GM06990 (cell line): ENCODE measurements at regions not wholly inside any gene's neighbourhood (a gene's known extent, or its start where the extent isn't known, plus 50 kb on each side); places are given as distances from the start of the nearest gene placed in this dataset.
"Not testable (repeated sequence)": the region's sequence is repeated elsewhere in the genome, so short reads cannot be mapped to it uniquely, and the experiment has no call there.

ENCODE experiments used
- DNase-seq: peaks from one replicate; pipeline ENCODE4 v3.0.0-alpha.2; 2011; ENCODE audit not compliant: insufficient read length; ENCODE audit errors: extremely low read depth
- H3K27me3 ChIP-seq: replicated peaks from 2 replicates; pipeline ENCODE4 v1.6.0; 2011; ENCODE audit warnings: low read length; ENCODE audit not compliant: control insufficient read depth, insufficient read depth
- H3K36me3 ChIP-seq: 2 replicates; pipeline ENCODE4 v1.5.1; 2011; ENCODE audit warnings: low read length; ENCODE audit not compliant: control insufficient read depth, insufficient read depth
- H3K4me3 ChIP-seq: replicated peaks from 2 replicates; pipeline ENCODE4 v1.5.1; 2011; ENCODE audit warnings: low read depth, mild to moderate bottlenecking, control low read depth, low read length
- TF ChIP-seq, protein P1 (sequence below): IDR thresholded peaks from 2 replicates; pipeline ENCODE4 v1.5.1; 2011; ENCODE audit warnings: low read length, control low read depth, mild to moderate bottlenecking, inconsistent platforms; ENCODE audit not compliant: insufficient read depth, poor library complexity, severe bottlenecking

DNA sequence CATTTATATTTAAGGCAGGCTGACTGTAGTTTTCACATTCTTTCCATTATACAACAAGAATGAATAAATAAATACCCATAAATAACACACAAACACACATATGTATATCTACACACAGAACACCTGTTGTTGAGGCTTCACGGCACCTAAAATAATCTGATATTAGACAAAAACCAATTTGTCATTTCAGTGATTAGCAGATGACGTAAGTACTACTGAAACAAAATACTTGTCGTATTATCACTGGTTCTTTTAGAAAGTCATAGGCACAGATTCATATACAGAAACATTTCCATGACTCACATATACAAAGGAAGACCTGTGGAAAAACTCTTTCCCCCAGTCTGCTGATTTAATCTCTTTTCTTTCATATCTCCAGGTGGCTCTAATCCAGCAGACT is 1113.4 kb upstream of the FANCL start:
- TF ChIP-seq, protein P1, sequence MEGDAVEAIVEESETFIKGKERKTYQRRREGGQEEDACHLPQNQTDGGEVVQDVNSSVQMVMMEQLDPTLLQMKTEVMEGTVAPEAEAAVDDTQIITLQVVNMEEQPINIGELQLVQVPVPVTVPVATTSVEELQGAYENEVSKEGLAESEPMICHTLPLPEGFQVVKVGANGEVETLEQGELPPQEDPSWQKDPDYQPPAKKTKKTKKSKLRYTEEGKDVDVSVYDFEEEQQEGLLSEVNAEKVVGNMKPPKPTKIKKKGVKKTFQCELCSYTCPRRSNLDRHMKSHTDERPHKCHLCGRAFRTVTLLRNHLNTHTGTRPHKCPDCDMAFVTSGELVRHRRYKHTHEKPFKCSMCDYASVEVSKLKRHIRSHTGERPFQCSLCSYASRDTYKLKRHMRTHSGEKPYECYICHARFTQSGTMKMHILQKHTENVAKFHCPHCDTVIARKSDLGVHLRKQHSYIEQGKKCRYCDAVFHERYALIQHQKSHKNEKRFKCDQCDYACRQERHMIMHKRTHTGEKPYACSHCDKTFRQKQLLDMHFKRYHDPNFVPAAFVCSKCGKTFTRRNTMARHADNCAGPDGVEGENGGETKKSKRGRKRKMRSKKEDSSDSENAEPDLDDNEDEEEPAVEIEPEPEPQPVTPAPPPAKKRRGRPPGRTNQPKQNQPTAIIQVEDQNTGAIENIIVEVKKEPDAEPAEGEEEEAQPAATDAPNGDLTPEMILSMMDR = no peak

DNA sequence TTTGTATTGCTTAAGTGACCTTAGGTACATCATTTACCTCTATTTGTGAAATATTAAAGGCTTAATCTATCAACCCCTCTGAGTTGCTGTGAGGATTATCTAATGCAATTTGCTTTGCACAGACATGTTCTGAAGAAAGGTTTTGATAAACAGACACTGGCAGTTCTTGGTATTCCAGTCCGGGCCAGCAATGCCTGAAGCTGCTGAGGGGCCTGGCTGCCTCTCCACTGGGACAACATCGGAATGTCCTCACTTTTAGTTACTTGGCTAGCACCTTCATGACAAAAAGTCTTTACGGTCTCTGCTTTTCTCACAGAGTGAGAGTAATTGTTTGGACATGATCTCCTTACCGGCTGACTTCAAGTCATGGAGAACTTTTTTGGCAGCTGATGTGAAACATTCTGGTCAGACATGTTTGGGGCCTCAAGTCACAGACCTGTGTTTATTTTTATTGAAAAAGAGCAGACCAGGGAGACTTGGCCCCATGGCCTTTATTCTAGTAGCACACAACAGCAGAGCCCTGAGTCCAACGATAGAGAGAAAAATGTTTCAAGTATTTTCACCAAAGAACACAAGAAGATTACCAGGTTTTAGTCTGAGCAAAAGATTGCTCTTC is 1112.3 kb upstream of the FANCL start:
- no peaks in the 10 kb centered on the region for H3K36me3 ChIP-seq
- no peak for DNase-seq
- TF ChIP-seq, protein P1 = no peak
- H3K27me3 ChIP-seq = no peaks in the 10 kb centered on the region
- H3K4me3 ChIP-seq = no peak overlapping the region

More for the DNA sequence above, 1113.4 kb upstream of the FANCL start:
- H3K4me3 ChIP-seq = no peak overlapping the region
- H3K36me3 ChIP-seq = no peaks in the 10 kb centered on the region
- DNase-seq = no peak
- no peaks in the 10 kb centered on the region for H3K27me3 ChIP-seq

DNA sequence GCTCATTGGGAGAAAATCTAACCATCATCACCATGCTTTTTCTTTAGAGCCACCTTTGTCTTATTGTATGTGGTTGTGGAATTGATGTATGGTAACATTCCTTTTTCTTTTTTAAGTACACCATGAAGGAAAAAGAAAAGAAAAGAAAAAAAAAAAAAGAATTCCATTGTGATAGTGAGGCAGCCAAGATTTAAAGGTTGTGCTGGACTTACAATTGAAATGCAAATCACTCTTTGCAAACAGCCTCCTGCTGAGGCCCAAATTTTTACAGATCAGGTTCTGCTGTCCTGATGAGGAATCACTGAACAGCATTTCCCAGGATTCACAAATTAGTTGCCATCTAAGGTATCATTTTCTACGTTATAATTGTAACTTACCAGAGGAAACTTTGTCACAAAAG is 1101.0 kb upstream of the FANCL start:
- no peak overlapping the region for H3K4me3 ChIP-seq
- no peak for DNase-seq
- TF ChIP-seq, protein P1 = no peak
- no peaks in the 10 kb centered on the region for H3K36me3 ChIP-seq
- no peaks in the 10 kb centered on the region for H3K27me3 ChIP-seq

DNA sequence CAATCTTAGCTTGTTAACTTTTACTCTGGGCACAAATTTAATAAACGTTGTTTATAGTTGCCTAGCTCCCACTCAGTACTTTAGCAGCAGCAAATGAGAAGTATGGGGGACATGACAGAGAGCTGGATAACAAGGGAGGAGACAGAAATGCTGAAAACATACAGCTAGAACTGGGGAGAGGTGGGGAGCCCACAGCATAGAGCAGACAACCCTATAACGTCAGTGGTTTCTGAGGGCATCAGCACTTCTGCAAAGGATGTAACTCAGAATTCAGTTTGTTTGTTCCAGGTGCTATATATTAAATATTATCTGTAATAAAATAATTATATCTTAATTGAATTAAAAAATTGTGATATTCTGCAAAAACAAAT is 1098.7 kb upstream of the FANCL start:
- no peaks in the 10 kb centered on the region for H3K36me3 ChIP-seq
- DNase-seq = no peak
- H3K27me3 ChIP-seq = no peaks in the 10 kb centered on the region
- TF ChIP-seq, protein P1 = no peak
- no peak overlapping the region for H3K4me3 ChIP-seq

DNA sequence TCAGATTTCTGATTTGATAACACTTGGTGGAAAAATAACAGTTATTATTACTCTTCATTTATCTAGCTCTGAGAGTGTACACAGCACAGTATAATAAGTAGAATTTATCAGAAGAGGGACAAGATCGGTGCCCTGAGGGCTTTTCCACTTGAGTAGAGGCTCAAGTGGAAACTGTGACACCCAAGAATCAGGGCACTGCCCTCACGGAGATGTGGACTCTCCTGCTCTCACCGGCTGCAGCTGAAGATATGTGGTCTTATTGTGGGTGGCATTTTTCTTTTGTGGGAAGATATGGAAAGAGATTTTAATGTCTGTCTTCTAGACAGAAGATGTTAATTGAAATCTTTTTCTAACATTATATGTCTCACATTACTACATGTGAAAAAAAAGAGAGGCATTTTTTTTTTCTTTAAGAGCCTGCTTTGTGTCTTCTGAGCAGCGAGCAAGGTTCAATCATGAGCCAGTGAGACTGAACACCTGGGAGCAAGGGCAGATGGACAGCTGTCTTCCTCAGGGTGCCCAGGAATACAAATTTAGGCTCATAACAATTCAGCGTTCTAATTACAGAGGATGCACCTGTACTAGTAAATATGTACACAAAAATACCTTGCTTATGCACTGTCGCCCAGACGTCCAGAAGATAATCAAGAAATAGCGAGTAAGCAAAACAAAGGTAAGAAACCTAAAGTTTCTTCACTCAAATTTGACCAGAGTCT is 1098.2 kb upstream of the FANCL start:
- DNase-seq = no peak
- Histone ChIP-seq H3K27me3 (no peaks in the 10 kb centered on the region), H3K4me3 (no peak overlapping the region), H3K36me3 (no peaks in the 10 kb centered on the region)
- TF ChIP-seq, protein P1 = no peak

DNA sequence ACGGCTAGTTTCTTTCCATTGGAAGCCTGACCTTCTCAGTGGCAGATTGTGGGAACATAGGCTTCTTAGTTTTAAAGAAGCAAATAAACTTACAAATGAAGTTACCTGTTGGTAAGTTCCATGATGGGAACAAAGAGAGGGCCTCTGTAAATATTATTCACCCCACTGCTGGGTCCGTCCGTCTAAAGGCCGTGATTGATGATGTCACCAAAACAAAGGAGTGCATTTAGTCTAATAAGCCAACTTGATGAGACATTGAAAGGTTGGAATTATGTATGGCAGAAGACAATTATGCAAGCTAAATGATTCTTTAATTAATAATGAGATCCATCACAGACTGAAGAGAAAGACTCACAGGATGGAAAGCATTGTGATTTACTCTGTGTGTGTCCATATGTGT is 1091.9 kb upstream of the FANCL start:
- Histone ChIP-seq H3K4me3 (no peak overlapping the region), H3K36me3 (no peaks in the 10 kb centered on the region), H3K27me3 (no peaks in the 10 kb centered on the region)
- TF ChIP-seq, protein P1 = no peak
- no peak for DNase-seq

DNA sequence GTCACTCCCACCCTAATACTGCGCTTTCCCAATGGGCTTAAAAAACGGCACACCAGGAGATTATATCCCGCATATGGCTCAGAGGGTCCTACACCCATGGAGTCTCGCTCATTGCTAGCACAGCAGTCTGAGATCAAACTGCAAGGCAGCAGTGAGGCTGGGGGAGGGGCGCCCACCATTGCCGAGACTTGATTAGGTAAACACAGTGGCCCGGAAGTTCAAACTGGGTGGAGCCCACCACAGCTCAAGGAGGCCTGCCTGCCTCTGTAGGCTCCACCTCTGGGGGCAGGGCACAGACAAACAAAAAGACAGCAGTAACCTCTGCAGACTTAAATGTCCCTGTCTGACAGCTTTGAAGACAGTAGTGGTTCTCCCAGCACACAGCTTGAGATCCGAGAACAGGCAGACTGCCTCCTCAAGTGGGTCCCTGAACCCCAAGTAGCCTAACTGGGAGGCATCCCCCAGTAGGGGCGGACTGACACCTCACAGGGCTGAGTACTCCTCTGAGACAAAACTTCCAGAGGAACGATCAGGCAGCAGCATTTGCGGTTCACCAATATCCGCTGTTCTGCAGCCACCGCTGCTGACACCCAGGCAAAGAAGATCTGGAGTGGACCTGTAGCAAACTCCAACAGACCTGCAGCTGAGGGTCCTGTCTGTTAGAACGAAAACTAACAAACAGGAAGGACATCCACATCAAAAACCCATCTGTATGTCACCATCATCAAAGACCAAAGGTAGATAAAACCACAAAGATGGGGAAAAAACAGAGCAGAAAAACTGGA is 1085.6 kb upstream of the FANCL start:
- not testable (repeated sequence) for H3K36me3 ChIP-seq, DNase-seq, H3K4me3 ChIP-seq, H3K27me3 ChIP-seq
